HG03342 (cell line): ENCODE measurements at regions not wholly inside any gene's neighbourhood (a gene's known extent, or its start where the extent isn't known, plus 50 kb on each side); places are given as distances from the start of the nearest gene placed in this dataset.

Experiments used
- ATAC-seq: cut with Tn5 transposase; IDR thresholded peaks from one replicate; pipeline ENCODE4 v1.9.1; 2021; ENCODE audit warnings: mild to moderate bottlenecking, moderate library complexity; ENCODE audit not compliant: unreplicated experiment

- no peak for ATAC-seq
Measured at GRCh38 chr4:59831746-59832145, 1368.4 kb upstream of the ADGRL3 start.

GRCh38 chr4:59834943-59835342 lies 1365.2 kb upstream of the ADGRL3 start:
- ATAC-seq, result no peak

- ATAC-seq, result no peak
Measured at GRCh38 chr4:59837751-59838150, 1362.4 kb upstream of the ADGRL3 start.

- no peak for ATAC-seq
Measured at GRCh38 chr4:59838236-59838635, 1361.9 kb upstream of the ADGRL3 start.

- ATAC-seq, result no peak
Measured at GRCh38 chr4:59841698-59842097, 1358.4 kb upstream of the ADGRL3 start.

- ATAC-seq, result no peak
Measured at GRCh38 chr4:59848457-59848856, 1351.7 kb upstream of the ADGRL3 start.

GRCh38 chr4:59855630-59856352 lies 1344.3 kb upstream of the ADGRL3 start:
- ATAC-seq, result no peak

GRCh38 chr4:59869056-59869455 lies 1331.1 kb upstream of the ADGRL3 start:
- no peak for ATAC-seq

GRCh38 chr4:59869559-59869958 lies 1330.6 kb upstream of the ADGRL3 start:
- no peak for ATAC-seq

GRCh38 chr4:59881632-59882031 lies 1318.5 kb upstream of the ADGRL3 start:
- no peak for ATAC-seq

- no peak for ATAC-seq
Measured at GRCh38 chr4:59904331-59904730, 1295.8 kb upstream of the ADGRL3 start.

- ATAC-seq, result no peak
Measured at GRCh38 chr4:59920416-59920815, 1279.7 kb upstream of the ADGRL3 start.

GRCh38 chr4:59925290-59925689 lies 1274.8 kb upstream of the ADGRL3 start:
- no peak for ATAC-seq

- no peak for ATAC-seq
Measured at GRCh38 chr4:59936566-59936965, 1263.6 kb upstream of the ADGRL3 start.

- no peak for ATAC-seq
Measured at GRCh38 chr4:59938166-59938565, 1262.0 kb upstream of the ADGRL3 start.

- no peak for ATAC-seq
Measured at GRCh38 chr4:59945277-59945676, 1254.8 kb upstream of the ADGRL3 start.

- ATAC-seq, result no peak
Measured at GRCh38 chr4:59945716-59946115, 1254.4 kb upstream of the ADGRL3 start.

- ATAC-seq, result no peak
Measured at GRCh38 chr4:59956366-59956765, 1243.8 kb upstream of the ADGRL3 start.

- ATAC-seq, result no peak
Measured at GRCh38 chr4:59960143-59960542, 1240.0 kb upstream of the ADGRL3 start.

GRCh38 chr4:59966758-59967157 lies 1233.4 kb upstream of the ADGRL3 start:
- no peak for ATAC-seq

GRCh38 chr4:59968796-59969195 lies 1231.3 kb upstream of the ADGRL3 start:
- no peak for ATAC-seq

GRCh38 chr4:59969909-59970308 lies 1230.2 kb upstream of the ADGRL3 start:
- ATAC-seq, result no peak

GRCh38 chr4:59971952-59972351 lies 1228.2 kb upstream of the ADGRL3 start:
- ATAC-seq, result no peak
